ENCODE measurements at regions not wholly inside any gene's neighbourhood (a gene's known extent, or its start where the extent isn't known, plus 50 kb on each side); places are given as distances from the start of the nearest gene placed in this dataset.

DNA sequence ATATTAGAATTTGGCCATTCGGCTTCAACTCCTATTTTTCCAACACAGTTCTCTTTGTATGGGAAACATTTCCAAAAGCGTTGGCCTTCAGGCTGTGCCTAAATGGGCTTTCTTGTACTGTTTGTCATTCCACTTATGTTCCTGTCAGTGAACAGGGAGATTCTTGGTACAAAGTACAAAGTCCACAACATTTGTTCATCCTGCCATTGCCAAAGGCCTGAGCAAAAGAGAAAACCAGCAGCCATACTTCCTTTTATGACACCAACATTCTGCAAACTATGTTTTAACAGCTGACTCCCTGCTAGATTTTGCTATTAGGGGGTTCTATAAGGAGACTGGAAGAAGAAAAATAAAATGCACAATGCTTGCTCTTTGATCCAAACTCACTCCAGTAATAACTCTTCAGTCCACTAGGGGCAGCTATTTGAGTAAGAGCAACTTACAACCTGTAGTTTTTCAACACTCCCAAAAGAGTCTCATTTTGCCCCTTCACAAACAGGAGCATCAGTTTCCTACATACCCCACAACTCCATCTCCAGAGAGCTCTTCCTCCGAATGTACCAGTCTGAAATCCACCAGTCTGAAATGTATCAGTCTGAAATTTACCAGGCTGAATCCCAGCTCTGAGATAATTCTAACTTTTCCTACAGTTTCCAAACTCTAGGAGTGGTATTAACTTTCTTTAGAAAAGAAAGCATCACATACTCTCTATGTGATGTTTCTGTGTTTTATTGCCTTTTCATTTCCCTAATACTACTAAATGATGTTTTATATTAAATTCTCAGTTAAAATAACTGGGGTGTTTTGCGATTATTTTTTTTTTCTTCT lies 693.8 kb downstream of the DNAH5 start:
- H3K4me3 Mint-ChIP-seq: no peak overlapping the region
- H3K36me3 Mint-ChIP-seq: peaks cover 2% of the 10 kb centered on the region
- TF ChIP-seq JAZF1 (CRISPR knock-in tag; IDR thresholded peaks at IDR 0.05): no peak
- TF ChIP-seq E2F4 (CRISPR knock-in tag; IDR thresholded peaks at IDR 0.05; ENCODE audit: borderline replicate concordance, low read depth): no peak
- no peak for TF ChIP-seq FOXP1 (CRISPR knock-in tag; IDR thresholded peaks at IDR 0.05; ENCODE audit: borderline replicate concordance)
- TF ChIP-seq ERG (CRISPR knock-in tag; IDR thresholded peaks at IDR 0.05): no peak
- TF ChIP-seq, protein P1, sequence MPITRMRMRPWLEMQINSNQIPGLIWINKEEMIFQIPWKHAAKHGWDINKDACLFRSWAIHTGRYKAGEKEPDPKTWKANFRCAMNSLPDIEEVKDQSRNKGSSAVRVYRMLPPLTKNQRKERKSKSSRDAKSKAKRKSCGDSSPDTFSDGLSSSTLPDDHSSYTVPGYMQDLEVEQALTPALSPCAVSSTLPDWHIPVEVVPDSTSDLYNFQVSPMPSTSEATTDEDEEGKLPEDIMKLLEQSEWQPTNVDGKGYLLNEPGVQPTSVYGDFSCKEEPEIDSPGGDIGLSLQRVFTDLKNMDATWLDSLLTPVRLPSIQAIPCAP (CRISPR knock-in tag; IDR thresholded peaks at IDR 0.05): no peak
- TF ChIP-seq MXD4 (CRISPR knock-in tag; IDR thresholded peaks at IDR 0.05; ENCODE audit: borderline replicate concordance): no peak
- TF ChIP-seq, protein P2, sequence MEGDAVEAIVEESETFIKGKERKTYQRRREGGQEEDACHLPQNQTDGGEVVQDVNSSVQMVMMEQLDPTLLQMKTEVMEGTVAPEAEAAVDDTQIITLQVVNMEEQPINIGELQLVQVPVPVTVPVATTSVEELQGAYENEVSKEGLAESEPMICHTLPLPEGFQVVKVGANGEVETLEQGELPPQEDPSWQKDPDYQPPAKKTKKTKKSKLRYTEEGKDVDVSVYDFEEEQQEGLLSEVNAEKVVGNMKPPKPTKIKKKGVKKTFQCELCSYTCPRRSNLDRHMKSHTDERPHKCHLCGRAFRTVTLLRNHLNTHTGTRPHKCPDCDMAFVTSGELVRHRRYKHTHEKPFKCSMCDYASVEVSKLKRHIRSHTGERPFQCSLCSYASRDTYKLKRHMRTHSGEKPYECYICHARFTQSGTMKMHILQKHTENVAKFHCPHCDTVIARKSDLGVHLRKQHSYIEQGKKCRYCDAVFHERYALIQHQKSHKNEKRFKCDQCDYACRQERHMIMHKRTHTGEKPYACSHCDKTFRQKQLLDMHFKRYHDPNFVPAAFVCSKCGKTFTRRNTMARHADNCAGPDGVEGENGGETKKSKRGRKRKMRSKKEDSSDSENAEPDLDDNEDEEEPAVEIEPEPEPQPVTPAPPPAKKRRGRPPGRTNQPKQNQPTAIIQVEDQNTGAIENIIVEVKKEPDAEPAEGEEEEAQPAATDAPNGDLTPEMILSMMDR (IDR thresholded peaks at IDR 0.05): peak; percentile 61
- no peak for TF ChIP-seq ZNF317 (CRISPR knock-in tag; IDR thresholded peaks at IDR 0.05; ENCODE audit: borderline replicate concordance, low read depth)
- no peak for TF ChIP-seq ZNF423 (CRISPR knock-in tag; IDR thresholded peaks at IDR 0.05)
- ATAC-seq (peak; percentile 61), DNase-seq (ENCODE audit: low spot score) (no peak)
- no peaks in the 10 kb centered on the region for H3K27me3 Mint-ChIP-seq (ENCODE audit: low read depth)
- CTCF ChIA-PET: interaction anchor here (0.5 to 2.4 kb wide), 10 partner anchors 8 to 1650 kb away, joined by 3 to 16 read pairs (median 4); no protein-coding TSS in a partner anchor
- H3K9me3 Mint-ChIP-seq: no peaks in the 10 kb centered on the region
- peaks cover 19% of the 10 kb centered on the region for H3K4me1 Mint-ChIP-seq
- POLR2A ChIA-PET: interaction anchor here (0.6 kb wide), 1 partner anchor 366 kb away, joined by 3 read pairs; no protein-coding TSS in a partner anchor
- no peak overlapping the region for H3K27ac Mint-ChIP-seq

DNA sequence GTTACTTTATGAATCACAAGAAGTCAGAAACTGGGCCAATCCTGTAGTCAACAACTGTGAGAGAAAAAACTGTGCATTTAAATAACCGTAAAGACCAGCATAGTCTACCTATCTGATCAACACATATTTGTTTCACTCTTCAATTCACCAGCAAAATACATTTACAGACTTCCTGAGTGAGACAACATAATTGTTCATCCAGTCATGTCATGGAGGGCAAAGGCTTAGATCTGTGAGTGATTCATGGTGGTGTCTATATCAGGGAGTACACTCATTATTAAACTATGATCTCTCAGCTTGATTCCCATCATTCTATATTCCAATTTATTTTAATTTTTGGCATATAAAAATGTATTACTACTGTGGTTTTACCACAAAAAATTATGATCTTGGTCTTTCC lies 694.6 kb downstream of the DNAH5 start:
- no peak overlapping the region for H3K4me3 Mint-ChIP-seq
- no peak overlapping the region for H3K27ac Mint-ChIP-seq
- H3K4me1 Mint-ChIP-seq: peaks cover 23% of the 10 kb centered on the region
- ChIA-PET POLR2A (no interaction called here), CTCF (interaction anchor here (1.4 to 1.6 kb wide), 2 partner anchors 13 to 293 kb away, joined by 4 read pairs; no protein-coding TSS in a partner anchor)
- peaks cover 11% of the 10 kb centered on the region for H3K36me3 Mint-ChIP-seq
- no peaks in the 10 kb centered on the region for H3K27me3 Mint-ChIP-seq (ENCODE audit: low read depth)
- DNase-seq (ENCODE audit: low spot score): no peak
- no peak for ATAC-seq
- H3K9me3 Mint-ChIP-seq: peaks cover 6% of the 10 kb centered on the region
- TF ChIP-seq EMX1 (CRISPR knock-in tag; IDR thresholded peaks at IDR 0.05) (no peak), HMGXB4 (CRISPR knock-in tag; IDR thresholded peaks at IDR 0.05) (no peak), ESRRA (CRISPR knock-in tag; IDR thresholded peaks at IDR 0.05; ENCODE audit: borderline replicate concordance) (no peak), FOXP4 (CRISPR knock-in tag; IDR thresholded peaks at IDR 0.05) (no peak), ZNF317 (CRISPR knock-in tag; IDR thresholded peaks at IDR 0.05; ENCODE audit: borderline replicate concordance, low read depth) (no peak), ZMAT4 (CRISPR knock-in tag; IDR thresholded peaks at IDR 0.05) (no peak), ZBTB43 (CRISPR knock-in tag; IDR thresholded peaks at IDR 0.05) (no peak)
- TF ChIP-seq, protein P3, sequence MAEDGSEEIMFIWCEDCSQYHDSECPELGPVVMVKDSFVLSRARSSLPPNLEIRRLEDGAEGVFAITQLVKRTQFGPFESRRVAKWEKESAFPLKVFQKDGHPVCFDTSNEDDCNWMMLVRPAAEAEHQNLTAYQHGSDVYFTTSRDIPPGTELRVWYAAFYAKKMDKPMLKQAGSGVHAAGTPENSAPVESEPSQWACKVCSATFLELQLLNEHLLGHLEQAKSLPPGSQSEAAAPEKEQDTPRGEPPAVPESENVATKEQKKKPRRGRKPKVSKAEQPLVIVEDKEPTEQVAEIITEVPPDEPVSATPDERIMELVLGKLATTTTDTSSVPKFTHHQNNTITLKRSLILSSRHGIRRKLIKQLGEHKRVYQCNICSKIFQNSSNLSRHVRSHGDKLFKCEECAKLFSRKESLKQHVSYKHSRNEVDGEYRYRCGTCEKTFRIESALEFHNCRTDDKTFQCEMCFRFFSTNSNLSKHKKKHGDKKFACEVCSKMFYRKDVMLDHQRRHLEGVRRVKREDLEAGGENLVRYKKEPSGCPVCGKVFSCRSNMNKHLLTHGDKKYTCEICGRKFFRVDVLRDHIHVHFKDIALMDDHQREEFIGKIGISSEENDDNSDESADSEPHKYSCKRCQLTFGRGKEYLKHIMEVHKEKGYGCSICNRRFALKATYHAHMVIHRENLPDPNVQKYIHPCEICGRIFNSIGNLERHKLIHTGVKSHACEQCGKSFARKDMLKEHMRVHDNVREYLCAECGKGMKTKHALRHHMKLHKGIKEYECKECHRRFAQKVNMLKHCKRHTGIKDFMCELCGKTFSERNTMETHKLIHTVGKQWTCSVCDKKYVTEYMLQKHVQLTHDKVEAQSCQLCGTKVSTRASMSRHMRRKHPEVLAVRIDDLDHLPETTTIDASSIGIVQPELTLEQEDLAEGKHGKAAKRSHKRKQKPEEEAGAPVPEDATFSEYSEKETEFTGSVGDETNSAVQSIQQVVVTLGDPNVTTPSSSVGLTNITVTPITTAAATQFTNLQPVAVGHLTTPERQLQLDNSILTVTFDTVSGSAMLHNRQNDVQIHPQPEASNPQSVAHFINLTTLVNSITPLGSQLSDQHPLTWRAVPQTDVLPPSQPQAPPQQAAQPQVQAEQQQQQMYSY (CRISPR knock-in tag; IDR thresholded peaks at IDR 0.05): no peak
- TF ChIP-seq, protein P4, sequence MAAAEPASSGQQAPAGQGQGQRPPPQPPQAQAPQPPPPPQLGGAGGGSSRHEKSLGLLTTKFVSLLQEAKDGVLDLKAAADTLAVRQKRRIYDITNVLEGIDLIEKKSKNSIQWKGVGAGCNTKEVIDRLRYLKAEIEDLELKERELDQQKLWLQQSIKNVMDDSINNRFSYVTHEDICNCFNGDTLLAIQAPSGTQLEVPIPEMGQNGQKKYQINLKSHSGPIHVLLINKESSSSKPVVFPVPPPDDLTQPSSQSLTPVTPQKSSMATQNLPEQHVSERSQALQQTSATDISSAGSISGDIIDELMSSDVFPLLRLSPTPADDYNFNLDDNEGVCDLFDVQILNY (CRISPR knock-in tag; IDR thresholded peaks at IDR 0.05): no peak

Data from WTC11 (cell line).